ENCODE measurements at regions not wholly inside any gene's neighbourhood (a gene's known extent, or its start where the extent isn't known, plus 50 kb on each side); places are given as distances from the start of the nearest gene placed in this dataset.
A peak's percentile ranks its signal among the peaks of the same experiment; 100 is the strongest.

DNA sequence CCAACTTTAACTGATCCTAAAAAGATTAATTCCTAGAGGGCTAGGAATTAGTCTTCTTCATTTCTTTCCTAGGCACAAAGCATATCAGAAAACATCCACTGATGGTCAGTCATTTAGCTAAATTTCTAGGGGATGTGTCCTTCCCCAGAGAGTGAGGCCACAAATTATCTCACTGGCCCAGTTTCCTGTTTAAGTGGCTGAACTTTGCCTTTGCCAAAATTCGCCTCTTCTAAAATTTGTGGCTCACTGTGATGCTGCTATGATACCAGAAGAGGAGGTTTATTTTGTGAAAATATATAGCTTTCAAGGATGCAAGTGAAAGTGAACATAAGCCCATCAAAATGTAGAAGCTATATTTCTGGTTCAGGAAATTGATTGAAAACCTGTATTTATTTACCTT is 98.1 kb upstream of the FER start:
- DNase-seq = no peak

DNA sequence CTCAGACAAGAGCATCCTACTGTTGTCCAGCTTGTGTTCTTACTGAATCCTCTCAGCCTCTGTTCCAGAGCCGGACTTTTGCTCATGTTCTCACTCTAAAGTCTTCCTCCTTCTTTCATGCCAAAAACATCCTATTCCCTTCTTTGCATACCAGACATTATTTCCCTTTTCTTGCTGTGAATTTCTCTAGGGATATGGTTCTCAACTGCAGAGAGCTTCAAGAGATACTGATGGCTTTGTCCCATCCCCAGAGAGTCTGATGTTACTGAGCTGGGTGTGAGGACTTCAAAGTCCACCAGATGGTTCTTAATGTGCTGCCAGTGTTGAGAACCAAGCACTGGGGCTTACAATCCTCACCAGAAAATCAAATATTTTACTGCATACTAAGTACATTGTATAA is 98.6 kb upstream of the FER start:
- DNase-seq = peak in 2 of 58 donors; percentile 15 to 35

DNA sequence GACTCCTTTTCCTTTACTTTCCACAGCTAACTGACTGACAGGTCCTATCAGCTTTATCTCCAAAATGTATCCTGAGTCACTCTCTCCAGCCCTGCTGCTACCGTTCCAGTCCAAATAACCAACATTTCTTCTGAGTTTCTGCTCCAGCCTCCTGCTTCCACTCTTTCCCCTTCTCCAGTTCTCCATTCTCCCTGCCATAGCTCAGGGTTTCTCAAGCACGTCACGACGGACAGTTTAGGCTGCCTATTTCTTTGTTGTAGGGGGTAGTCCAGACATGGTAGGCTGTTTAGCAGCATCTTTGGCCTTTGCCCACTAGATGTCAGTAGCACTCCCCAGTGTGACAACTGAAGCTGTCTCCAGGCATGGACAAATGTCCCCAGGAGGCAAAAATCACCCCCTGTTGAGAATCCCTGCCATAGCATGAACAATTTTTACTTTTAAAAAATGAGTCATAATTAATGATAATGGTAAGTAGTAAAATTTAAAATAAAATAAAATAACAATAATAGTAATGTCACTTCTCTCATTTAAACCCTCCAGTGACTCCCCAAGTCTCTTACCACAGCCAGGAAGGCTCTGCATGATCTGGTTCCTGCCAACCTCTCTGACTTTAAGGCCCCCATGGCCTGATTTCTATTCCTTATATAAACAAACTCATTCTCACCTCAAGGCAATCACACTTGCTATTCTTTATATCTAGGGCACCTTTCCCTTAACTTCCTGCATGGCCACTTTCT is 105.4 kb upstream of the FER start:
- DNase-seq = peak in 52 of 58 donors; percentile 3 to 74 (median 28)

- DNase-seq = no peak
Measured at GRCh38 chr5:108641596-108641995, 106.1 kb upstream of the FER start.

DNA sequence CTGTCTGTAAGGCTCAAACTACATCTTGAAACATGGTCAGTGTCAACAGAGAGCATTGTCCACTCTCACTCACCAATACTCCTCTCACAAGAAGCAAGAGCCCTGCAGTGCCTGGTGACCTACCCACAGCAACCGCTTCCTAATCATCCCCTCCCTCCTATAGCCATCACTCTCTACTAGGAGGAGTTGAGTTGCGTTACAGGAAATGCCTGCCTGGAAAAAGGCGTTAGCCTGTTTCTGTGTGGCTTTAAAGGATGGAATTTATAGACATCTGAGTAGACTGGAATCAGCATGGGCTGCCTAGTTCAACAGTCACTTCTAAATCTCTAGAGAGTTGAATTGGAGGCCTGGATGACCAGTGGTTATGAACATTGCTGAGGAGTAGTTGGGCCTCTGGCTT is 108.3 kb upstream of the FER start:
- no peak for DNase-seq

DNA sequence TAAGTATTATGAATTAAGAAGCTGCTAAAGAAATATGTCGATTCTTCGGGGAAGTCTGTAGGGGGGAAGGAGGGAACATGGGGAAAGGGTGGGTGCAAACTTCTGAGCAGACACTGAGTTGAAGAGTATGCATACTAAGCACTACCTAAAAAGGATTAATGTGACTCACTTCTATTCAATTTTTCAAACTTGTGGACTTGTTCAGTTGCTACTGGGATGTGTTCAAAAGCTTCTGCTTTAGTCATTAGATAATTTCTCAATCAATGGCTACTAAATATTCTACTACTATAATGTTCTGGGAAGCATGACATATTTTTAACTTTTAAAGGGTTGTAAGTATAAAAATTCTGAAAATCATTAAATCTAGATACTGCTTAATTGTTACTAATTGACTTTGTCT is 109.7 kb upstream of the FER start:
- no peak for DNase-seq

- no peak for DNase-seq
Measured at GRCh38 chr5:108637134-108637533, 110.6 kb upstream of the FER start.

DNA sequence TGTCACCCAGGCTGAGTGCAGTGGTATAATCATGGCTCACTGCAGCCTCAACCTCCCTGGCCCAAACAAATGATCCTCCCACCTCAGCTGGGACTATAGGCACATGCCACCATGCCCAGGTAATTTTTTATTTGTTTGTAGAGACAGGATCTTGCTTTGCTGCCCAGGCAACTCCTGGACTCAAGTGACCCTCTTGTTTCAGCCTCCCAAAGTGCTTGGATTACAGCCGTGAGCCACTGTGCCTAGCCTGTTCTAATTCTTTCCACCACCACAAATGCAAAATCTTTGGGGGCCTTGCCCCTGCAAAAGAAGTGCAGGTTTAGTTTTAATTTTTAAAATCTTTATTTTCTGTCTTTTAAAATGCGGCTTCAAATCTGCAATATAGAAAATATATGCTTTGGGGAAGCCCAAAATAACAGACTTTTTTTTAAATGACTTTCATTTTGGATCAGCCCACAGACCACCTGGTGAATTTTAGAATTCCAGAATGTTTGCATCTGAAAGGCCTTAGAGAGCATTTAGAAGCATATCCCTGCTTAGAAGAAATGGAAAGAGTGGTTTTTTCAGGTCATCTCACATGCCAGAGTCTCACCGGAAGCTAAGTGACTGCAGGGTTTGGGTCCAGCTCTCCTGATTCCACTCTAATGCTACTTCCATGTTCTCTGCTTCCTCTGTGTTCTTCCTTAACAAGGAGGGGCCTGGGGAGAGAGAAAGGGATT is 111.4 kb upstream of the FER start:
- DNase-seq = no peak

- no peak for DNase-seq
Measured at GRCh38 chr5:108634617-108635288, 112.9 kb upstream of the FER start.

DNA sequence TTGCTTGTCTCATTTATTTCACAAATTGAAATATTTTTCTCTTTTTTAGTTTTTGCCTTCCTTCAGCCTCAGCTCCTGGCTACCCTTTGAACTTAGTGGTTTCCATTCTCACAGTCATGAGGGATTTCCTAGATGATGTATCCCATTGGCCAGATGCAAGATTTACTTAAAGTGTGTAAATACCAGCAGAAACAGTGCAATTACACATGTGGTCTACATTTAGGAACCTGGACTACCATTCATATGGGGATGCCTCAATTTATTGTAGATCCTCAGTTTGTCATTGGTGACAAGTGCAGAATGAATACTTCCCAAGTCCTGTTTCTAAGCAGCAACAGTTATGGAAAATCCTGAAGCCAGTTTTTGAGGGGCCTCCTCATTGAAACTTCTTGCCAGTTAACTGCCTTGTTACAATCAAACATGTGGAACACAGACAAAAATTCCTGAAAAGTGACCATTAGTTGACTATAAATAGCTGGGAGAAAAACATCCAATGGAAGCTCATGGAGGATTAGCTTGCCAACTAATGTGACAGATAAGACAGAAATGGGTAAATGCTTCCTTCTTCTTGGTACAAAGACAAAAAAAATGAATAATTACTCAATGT is 113.6 kb upstream of the FER start:
- no peak for DNase-seq

GRCh38 chr5:108629779-108630528 is 117.7 kb upstream of the FER start:
- DNase-seq = no peak

DNA sequence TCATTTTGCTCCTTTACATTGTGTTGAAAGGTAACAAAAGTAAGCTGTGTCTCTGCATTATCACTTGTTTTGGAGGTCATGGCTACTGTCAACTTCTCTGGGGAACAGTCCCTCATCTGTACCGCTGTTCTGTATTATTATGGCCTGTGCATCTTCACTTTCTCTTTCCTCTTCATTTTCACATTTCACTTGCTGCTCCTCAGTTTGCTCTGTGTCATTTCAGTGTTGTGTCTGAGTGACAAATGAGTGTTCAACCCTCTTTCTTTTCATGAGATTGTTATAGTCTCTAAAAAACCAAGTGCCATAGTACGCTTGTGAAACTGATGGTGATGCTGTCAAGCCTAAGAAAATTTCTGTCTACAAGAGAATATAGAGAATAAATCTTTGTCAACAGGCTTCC is 122.0 kb upstream of the FER start:
- no peak for DNase-seq

DNA sequence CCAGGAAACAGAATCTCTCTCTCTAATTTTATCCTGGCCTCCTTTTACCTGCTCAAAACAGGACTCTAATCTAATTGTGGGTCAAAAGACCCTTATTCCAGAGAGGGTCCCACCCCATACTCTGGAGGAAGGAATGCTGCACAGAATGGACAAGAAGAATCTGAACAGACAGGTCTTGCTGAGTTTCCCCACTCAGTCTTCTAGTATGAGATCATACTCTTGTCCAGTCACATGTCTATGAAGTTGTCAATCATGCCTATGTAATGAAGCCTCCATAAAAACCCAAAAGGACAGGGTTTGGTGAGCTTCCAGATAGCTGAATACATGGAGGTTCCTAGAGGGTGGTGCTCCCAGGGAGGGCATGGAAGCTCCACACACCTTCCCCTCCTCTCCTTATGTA is 123.9 kb upstream of the FER start:
- no peak for DNase-seq

DNA sequence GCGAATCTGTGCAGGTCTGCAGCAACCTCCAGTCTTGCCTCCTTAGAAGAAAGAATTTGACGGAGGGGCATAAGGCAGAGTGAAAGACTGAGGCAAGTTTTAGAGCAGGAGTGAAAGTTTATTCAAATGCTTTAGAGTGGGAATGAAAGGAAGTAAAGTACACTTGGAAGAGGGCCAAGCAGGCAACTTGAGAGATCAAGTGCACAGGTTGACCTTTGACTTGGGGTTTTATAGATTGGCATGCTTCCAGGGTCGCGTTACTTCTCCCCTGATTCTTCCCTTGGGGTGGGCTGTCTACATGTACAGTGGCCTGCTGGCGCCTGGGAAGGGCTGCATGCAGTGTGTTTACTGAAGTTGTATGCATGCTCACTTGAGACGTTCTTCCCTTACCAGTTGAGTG is 127.2 kb upstream of the FER start:
- no peak for DNase-seq

GRCh38 chr5:108619815-108620214 is 127.9 kb upstream of the FER start:
- DNase-seq = no peak

- no peak for DNase-seq
Measured at GRCh38 chr5:108617467-108618435, 129.9 kb upstream of the FER start.

DNA sequence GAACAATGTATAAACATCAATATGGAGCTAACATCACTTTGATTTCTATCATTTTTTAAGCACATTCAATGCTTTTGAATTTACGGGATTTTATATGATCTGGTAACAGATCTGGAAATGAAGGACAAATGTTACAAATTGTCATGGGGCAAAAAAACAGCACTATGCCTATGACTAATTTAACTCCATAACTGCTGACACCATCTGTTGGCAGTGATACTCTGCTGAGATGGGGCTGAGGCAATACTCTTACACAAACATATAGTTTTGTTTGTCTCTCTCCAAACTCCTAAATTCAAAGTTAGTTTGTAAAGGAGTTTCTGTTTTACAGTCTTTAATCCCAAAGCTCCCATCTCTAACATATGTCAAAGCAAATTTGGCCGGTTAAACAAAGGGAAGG is 132.5 kb upstream of the FER start:
- no peak for DNase-seq

DNA sequence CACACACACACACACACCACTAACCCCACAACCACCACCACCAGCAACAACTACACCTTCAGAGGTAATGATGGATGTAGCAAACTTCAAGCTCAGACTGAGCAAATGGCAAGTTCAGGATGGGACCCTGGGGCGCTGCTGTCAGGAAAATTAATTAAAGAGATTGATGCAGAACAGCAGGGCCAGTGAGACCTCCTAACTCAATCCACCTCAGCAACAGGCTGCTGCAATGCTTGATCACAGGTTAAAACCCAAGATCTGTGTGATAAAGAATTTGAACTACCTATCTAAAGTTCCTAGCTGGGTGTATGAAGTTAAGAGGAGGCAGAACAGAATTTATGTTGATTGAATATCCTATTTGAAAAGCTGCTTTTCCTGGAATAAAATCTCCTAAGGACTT is 140.3 kb upstream of the FER start:
- DNase-seq = no peak

- DNase-seq = no peak
Measured at GRCh38 chr5:108606185-108606584, 141.5 kb upstream of the FER start.

- no peak for DNase-seq
Measured at GRCh38 chr5:108602830-108603229, 144.9 kb upstream of the FER start.

Data from anterior cingulate cortex (tissue), 58 donors.